Body of pancreas (tissue), 4 donors: ENCODE measurements at regions not wholly inside any gene's neighbourhood (a gene's known extent, or its start where the extent isn't known, plus 50 kb on each side); places are given as distances from the start of the nearest gene placed in this dataset.

Experiments used
- ATAC-seq: fragments of 150-250 bp; one replicate; pipeline ENCODE4 v1.9.1; 2016
- DNase-seq, 4 donors: peaks; one replicate each; pipeline ENCODE4 v3.0.0-alpha.2; 2019
- H3K27ac ChIP-seq, 4 donors: fragments of 200-600 bp; sonication (generic); 1 replicate in 3 of 4; 2 replicates in 1 of 4; pipeline versions ENCODE4 v1.5.1 to v1.6.1; 2016 to 2019; ENCODE audit warnings: mild to moderate bottlenecking in 1 of 4, mixed read lengths in 1 of 4, moderate library complexity in 1 of 4
- H3K27me3 ChIP-seq, 2 donors: fragments of 200-600 bp; sonication (generic); one replicate each; pipeline ENCODE4 v1.6.0; 2016; ENCODE audit warnings: mild to moderate bottlenecking in 1 of 2
- H3K36me3 ChIP-seq, 2 donors: fragments of 200-600 bp; sonication (generic); replicated peaks in 1 of 2; 2 replicates each; pipeline ENCODE4 v1.5.1; 2016; ENCODE audit warnings: low read depth in 2 of 2; ENCODE audit not compliant: insufficient read depth in 1 of 2
- H3K4me1 ChIP-seq: fragments of 200-600 bp; sonication (generic); one replicate; pipeline ENCODE4 v1.6.0; 2016
- H3K4me3 ChIP-seq, 2 donors: fragments of 200-600 bp; sonication (generic); 1 replicate in 1 of 2; 2 replicates in 1 of 2; pipeline ENCODE4 v1.5.1; 2016 to 2019
- H3K9me3 ChIP-seq, 3 donors: fragments of 200-600 bp; sonication (generic); 1 replicate in 2 of 3; 2 replicates in 1 of 3; pipeline ENCODE4 v1.5.1; 2016
- POLR2A ChIP-seq, 3 donors: fragments of 450-650 bp; IDR thresholded peaks; one replicate each; pipeline ENCODE4 v1.6.1; 2016; ENCODE audit warnings: antibody characterized with exemption in 3 of 3, mild to moderate bottlenecking in 2 of 3
- WGBS, 2 donors: methylation state at CpG; one replicate each; pipeline ENCODE4 v1.1.5; 2017; 5-methylcytosine and 5-hydroxymethylcytosine counted together
- intact Hi-C: fragments of 100-400 bp; cut with DNase I; formaldehyde crosslinking; loops from one replicate; pipeline ENCODE4 v1.15.1; 2023
- TF ChIP-seq, protein P1 (sequence below), 7 experiments: fragments of 450-650 bp in 4 of 7; fragments of 200-600 bp in 3 of 7; sonication (generic) in 3 of 7; IDR thresholded peaks; one replicate each; pipeline ENCODE4 v1.5.1; 2016 to 2019; ENCODE audit warnings: antibody characterized with exemption in 7 of 7

DNA sequence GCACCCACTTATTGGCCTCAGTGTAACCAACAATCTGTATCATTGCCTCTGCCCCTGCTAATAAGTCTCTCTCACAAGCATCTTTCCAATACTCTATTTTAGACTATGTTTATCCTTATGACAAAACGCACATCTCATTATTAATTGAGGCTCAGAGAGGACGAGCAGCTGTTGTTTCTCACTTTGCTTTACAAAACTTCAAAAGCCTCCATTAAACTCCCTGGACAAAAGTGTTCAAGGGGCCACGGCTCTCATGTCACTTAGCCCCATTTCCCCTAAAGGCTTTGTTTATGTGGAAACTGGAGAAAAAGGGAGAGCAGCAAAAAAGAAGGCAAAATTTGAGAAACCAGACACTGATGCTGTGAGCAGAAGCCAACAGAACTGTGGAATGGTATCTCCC is 180.0 kb upstream of the LNX1 start:
- intact Hi-C loops = no loop called here
- Histone ChIP-seq H3K27ac (no peak overlapping the region), H3K4me3 (no peak overlapping the region), H3K27me3 (no peaks in the 10 kb centered on the region), H3K4me1 (no peaks in the 10 kb centered on the region), H3K9me3 (no peaks in the 10 kb centered on the region), H3K36me3 (no peaks in the 10 kb centered on the region)
- no peak for TF ChIP-seq POLR2A (IDR thresholded peaks at IDR 0.05)
- TF ChIP-seq, protein P1, sequence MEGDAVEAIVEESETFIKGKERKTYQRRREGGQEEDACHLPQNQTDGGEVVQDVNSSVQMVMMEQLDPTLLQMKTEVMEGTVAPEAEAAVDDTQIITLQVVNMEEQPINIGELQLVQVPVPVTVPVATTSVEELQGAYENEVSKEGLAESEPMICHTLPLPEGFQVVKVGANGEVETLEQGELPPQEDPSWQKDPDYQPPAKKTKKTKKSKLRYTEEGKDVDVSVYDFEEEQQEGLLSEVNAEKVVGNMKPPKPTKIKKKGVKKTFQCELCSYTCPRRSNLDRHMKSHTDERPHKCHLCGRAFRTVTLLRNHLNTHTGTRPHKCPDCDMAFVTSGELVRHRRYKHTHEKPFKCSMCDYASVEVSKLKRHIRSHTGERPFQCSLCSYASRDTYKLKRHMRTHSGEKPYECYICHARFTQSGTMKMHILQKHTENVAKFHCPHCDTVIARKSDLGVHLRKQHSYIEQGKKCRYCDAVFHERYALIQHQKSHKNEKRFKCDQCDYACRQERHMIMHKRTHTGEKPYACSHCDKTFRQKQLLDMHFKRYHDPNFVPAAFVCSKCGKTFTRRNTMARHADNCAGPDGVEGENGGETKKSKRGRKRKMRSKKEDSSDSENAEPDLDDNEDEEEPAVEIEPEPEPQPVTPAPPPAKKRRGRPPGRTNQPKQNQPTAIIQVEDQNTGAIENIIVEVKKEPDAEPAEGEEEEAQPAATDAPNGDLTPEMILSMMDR (IDR thresholded peaks at IDR 0.05) = no peak
- 76 to 85% methylated on average over 3 of the region's 3 CpGs for WGBS, 2 donors
- no peak for ATAC-seq
- DNase-seq = no peak

DNA sequence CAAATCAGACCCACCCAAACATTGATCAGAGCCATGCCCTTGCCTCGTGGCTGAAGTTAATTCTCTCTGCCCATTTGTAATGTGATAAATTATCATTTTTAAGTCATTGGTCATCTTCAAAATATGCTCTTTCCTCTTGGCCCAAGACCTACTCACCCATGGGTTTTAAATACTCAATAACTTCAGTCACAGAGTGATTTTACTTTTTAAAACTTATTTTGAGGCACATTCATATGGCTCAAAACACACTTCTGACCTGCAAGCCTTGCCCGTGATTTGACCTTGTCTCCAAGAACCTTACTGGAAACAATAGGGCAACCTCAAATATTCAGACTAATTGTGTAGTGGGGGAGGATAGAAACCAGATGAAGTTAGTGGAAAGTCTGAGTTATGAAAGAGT is 176.2 kb upstream of the LNX1 start:
- Histone ChIP-seq H3K4me1 (no peaks in the 10 kb centered on the region), H3K27me3 (no peaks in the 10 kb centered on the region), H3K36me3 (no peaks in the 10 kb centered on the region), H3K27ac (no peak overlapping the region), H3K4me3 (no peak overlapping the region), H3K9me3 (no peaks in the 10 kb centered on the region)
- ATAC-seq = no peak
- WGBS, 2 donors = 47 to 55% methylated on average over 2 of the region's 2 CpGs
- no peak for TF ChIP-seq POLR2A (IDR thresholded peaks at IDR 0.05)
- TF ChIP-seq, protein P1 (IDR thresholded peaks at IDR 0.05) = no peak
- intact Hi-C loops = no loop called here
- no peak for DNase-seq

GRCh38 chr4:53764761-53765490 is 173.6 kb upstream of the LNX1 start:
- Histone ChIP-seq H3K27ac (no peak overlapping the region), H3K9me3 (no peaks in the 10 kb centered on the region), H3K4me3 (no peak overlapping the region), H3K27me3 (no peaks in the 10 kb centered on the region), H3K36me3 (no peaks in the 10 kb centered on the region), H3K4me1 (no peaks in the 10 kb centered on the region)
- intact Hi-C loops = no loop called here
- DNase-seq (no peak), ATAC-seq (no peak)
- TF ChIP-seq, protein P1 (IDR thresholded peaks at IDR 0.05) = no peak
- no peak for TF ChIP-seq POLR2A (IDR thresholded peaks at IDR 0.05)
- 47 to 49% methylated on average over 3 of the region's 3 CpGs for WGBS, 2 donors

DNA sequence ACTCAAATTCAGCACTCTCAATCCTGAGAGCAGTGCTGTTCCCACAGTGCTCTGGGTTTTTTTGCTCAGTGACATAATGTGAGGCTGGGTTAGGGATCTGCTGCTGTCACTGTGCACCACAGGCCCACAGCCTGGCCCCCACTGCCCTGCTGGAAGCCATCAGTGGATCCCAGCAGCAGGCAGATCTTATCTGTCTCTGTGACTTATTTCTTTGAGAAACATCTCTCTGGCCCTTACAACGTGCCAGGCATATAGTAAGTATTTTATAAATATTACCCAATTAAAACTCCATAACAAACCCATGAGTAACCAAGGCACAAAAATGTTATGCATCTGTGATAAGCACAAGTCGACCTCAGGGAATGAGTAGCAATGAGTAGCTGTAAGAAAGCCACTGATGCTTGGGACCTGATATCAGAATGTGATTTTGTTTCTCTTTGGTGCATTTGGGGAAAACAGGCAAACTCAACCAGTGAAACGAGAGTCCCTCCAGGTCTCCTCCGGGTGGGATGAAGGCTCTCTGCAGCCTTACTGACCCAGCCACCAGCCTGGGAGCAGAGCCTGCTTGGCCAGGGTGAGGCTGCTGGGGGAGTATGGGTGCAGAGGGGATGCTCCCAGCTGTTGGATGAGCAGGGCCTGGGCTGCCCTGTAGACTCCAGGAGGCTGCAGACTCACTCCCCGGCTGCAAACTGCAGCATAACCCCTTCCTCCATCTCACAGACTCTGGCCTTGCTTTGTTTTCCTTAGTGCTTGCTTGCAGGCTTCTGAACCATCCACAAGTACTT is 172.7 kb upstream of the LNX1 start:
- H3K27ac ChIP-seq = no peak overlapping the region
- WGBS, 2 donors = 63 to 67% methylated on average over 5 of the region's 5 CpGs
- no peak for DNase-seq

More for the DNA sequence above, 172.7 kb upstream of the LNX1 start:
- TF ChIP-seq POLR2A (IDR thresholded peaks at IDR 0.05) = no peak
- TF ChIP-seq, protein P1 (IDR thresholded peaks at IDR 0.05) = no peak
- Histone ChIP-seq H3K4me1 (no peaks in the 10 kb centered on the region), H3K27me3 (no peaks in the 10 kb centered on the region), H3K4me3 (no peak overlapping the region), H3K9me3 (no peaks in the 10 kb centered on the region), H3K36me3 (no peaks in the 10 kb centered on the region)
- intact Hi-C loops = no loop called here
- peak; percentile 21 for ATAC-seq
